ENCODE measurements at regions not wholly inside any gene's neighbourhood (a gene's known extent, or its start where the extent isn't known, plus 50 kb on each side); places are given as distances from the start of the nearest gene placed in this dataset.
A peak's percentile ranks its signal among the peaks of the same experiment; 100 is the strongest.
"Not testable (repeated sequence)": the region's sequence is repeated elsewhere in the genome, so short reads cannot be mapped to it uniquely, and the experiment has no call there.

DNA sequence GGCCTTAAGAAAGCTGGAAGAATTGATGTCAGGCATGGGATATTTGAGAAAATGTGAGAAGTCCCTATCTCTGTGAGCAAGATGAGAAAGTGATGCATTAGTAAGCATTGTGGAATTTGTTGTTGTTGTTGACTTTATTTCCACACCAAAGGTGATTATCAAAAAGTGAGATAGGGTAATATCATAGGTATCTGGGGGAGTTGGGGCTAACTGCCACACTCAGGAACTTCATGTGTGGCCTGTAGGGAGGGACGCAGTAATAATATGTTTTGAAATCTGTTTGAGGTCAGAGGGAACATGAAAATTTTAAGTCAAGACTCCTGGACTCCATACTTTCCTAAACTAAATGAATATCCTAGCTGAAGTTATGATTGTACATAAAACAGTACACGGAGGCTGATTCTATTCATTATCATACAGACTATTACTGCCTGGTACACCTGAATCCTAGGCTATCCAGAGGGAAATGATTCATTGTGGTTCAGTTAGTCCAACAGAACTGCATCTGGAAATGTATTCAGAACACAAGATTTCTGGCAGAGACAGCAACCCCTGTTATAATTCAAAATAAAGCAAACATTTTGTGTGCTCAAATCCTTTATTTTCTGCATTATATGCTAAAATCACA lies 304.8 kb downstream of the CPS1 start:
- no peak for DNase-seq

DNA sequence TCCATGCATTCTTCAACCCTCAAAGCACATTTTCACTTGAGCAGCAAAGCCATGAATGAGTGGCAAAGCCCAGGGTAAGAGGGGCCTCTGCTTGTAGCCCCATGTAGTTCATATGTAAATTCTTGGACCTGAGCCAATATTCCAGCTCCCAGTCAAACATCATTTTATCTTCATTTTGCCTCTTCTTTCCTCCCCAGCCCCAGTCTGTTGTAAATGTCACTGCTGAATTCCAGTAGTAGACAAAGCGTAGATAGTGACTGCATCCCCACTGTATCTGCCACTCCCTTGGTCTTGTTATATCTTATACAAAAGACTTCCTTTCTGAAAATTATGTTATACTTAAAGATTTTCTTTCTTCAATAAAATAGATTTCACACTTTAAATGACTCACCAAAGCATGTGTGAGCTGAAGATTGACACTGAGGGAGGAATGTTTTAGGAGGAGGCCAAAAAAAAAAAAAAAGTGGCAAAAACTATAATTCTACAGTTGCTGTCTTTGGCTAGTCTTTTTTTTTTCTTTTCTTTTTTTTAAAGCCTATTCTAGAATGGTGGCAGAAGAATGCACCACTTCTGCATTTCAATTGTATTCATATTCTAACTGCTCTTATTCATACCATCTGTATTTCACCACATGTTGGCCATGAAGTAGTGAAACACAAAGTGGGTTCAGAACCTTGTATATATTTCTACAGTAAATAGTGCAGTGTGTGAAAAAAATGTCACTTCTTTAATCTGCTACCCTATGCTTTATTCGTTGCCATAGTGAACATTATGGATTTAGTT lies 306.1 kb downstream of the CPS1 start:
- no peak for DNase-seq

DNA sequence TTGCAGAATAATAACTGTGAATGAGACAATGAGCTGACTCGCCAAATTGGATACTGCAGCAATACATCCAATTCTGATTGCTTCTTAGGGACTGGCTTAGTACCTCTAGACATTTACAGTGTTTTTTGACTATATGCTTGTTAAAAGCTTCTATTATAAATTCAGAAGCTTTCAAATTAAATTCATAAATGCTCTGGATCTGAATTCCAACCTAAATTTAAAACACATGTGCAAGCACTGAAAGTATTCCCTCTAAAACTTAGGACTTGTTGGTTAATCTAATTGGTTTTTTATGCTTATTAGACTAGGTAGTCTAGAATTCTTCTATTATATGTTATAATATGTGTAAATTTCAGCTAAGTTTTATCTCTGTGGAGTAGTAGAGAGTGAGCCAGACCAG lies 306.9 kb downstream of the CPS1 start:
- DNase-seq: no peak

DNA sequence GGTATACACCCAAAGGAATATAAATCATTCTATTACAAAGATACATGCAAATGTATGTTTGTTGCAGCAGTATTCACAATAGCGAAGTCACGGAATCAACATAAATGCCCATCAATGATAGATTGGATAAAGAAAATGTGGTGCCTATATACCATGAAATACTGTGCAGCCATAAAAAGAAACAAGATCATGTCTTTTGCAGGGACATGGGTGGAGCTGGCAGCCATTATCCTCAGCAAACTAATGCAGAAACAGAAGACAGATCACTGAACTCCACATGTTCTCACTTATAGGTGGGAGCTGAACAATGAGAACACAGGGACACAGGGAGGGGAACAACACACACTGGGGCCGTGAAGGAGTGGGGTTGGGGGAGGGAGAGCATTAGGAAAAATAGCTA lies 315.2 kb downstream of the CPS1 start:
- not testable (repeated sequence) for DNase-seq

DNA sequence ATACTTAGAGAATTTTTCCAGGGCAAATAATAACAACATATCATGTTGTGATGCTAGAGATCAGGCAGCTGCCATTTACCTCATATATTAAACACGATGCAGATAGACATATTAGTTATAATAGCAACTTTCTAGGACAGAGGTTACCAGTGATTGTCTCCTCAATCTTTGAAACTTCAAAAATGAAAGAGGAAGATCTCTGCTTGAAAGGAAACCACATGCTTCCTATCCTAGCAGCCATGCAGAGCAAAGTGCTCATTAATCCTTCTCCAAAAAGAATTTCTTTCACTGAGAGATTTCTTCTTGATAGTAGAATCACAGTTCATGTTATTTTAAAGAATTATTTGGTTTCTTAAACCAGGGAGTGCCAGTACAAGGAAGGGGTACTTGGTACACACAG lies 317.2 kb downstream of the CPS1 start:
- DNase-seq: peak; percentile 3 to 25

DNA sequence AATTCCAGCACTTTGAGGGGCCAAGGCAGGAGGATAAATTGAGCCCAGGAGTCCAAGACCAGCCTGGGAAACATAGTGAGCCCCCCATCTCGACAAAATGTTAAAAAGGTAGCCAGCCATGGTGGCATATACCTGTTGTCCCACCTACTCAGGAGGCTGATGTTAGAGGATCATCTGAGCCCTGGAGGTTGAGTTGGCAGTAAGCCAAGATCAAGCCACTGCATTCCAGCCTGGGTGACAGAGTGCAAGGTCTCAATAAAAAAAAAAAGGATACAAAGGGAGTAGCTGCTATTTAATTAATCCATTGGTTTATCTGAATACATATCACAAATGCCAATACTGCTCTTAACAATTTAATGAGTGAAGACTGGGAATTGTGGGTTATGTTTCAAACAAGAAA lies 327.8 kb downstream of the CPS1 start:
- DNase-seq: no peak

DNA sequence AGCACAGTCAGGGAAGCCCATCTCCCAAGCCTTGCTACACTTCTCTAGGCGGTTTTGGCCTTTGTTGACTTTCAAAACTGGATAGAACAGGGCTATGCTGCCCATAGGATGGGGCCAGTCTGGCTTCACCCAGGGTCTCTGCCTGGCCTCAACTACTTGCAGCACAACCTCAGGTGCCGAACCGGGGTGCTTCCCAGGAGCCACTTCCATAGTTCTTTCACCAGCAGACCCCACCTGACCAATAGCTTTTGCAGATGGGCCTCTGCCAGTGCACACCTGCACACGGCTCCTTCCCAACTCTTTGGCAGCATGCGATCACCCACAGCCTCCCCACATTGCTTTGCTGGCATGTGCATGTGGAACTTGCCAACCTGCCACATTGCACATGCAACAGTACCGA lies 331.6 kb downstream of the CPS1 start:
- DNase-seq: no peak

DNA sequence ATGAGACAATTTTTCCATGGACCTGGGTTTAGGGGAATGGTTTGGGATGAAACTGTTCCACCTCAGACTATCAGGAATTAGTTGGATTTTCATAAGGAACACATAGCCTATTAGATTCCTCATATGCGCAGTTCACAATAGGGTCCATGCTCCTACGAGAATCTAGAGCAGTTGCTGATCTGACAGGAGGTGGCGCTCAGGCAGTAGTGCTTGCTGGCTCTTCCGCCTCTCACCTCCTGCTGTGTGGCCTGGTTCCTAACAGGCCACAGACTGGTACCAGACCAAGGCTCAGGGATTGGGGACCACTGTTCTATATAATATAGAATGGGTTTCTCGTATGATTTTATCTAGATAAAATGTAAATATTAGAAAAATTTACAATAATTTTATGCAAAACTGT lies 338.7 kb downstream of the CPS1 start:
- DNase-seq: no peak

DNA sequence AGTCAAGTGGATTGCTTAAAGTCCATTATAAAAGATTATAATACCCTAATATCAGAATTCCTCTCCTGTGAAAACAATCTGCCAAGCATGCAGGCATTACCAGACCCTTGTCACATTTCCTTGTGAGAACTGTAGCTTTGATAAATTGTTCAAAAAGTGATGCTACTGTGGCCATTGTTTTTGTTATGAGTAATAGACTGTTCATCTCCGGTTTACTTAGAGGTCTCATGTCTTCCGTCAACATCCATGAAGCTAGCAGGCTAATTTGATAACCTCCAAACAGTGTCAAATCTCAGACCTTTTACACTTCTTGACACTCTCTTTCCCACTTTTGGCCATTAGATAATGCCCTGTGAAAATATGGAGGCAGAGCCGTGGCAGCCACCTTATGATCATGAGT lies 342.7 kb downstream of the CPS1 start:
- no peak for DNase-seq

DNA sequence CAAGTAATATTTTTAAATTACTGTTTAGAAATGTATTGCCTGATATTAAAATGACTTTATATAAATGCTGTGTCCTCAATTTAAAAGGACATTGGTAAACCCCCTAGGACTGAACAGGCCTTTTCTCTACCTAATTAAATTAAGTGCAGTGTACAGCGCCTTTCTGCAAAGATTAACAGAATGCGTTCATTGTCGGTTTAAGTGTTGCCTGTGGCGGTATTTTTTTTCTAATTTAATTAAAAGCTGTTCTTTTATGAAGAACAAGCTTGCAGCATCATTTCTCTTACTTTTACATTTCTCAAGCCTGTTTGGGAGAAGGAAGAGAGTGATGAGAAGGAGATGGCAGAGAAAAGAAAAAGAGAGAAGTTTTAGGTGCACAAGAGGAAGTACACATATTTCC lies 344.9 kb downstream of the CPS1 start:
- no peak for DNase-seq

DNA sequence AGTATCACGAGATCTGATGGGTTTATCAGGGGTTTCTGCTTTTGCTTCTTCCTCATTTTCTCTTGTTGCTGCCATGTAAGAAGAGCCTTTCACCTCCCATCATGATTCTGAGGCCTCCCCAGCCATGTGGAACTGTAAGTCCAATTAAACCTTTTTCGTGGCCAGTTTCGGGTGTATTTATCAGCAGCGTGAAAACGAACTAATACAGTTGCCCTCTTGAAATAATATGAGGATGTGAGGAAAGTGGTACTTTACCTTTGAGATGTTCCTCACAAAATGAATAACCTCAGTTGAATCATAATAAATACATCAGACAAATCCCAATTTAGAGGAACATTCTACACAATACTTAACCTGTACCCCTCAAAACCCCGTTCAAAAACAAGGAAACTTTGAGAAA lies 356.4 kb downstream of the CPS1 start:
- no peak for DNase-seq

DNA sequence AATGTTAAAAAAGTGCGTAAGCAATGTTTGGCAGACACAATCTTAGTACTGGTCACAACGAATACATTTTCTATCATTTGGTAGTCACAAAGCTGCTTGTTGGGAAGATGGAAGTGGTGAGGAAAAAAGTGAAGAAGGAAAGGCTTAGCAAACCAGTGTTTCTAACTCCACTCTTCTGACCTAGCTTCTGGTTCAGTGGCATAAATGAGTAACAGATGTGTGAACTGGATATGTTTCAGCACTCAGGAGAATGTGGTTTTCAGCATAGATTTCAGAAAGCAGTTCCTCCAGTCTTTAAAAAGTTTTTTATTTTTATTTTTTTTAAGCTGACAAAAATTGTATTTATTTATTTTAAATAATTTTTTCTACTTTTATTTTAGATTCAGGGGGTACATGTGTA lies 357.1 kb downstream of the CPS1 start:
- no peak for DNase-seq

DNA sequence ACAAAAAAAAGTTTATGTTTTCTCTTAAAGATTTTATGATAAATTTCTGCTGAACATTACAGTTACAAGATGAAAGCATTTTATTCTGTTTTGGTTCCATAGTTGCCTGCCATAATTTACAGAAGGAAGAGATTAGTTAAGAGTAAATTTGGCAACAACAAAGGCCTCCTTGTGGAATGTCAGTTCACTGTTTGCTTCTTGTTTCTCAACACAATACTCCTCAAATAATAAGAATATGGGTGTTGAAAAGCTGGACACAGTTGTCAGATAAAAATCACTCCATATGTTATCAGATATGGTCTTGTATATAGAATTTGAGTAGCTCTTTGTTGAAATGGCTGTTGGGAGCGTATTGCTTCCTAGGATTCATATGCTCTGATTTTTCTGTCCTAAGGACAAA lies 359.5 kb downstream of the CPS1 start:
- DNase-seq: no peak

DNA sequence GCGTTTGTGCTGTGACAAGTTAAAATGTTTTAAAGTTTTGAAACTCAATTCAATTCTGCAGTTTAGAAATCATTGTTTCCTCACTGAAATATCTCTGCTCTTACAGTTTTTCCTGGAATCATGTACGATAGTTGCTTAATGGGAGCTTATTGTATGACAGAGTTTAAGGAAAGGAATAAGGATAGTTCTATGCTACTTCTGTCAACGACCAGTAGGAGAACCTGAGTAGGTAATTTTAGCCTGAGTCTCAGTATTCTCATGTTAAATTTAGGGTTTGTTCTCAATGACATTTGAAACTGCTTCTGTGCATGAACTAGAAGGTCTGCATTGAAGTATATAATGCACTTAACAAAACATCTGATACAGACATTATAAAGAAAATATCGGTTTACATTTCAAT lies 361.1 kb downstream of the CPS1 start:
- DNase-seq: no peak

DNA sequence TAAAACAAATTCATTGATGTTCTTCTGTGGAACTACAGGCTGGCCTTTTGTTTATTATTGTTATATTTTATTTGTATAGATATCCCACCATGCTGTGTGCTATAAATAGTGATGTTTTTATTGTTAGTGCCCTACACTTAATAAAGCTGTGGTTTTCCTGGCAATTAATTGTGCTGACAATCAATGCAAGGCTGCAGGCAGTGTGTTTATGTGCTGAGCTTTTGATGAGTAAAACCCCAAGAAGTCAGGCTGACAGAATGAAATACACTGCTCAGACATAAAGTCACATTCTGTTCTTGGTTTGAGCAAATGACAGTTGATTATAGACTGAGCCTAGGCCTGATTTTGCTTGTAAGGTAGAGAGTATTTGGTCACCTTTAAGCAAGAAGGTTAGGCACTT lies 362.7 kb downstream of the CPS1 start:
- no peak for DNase-seq

DNA sequence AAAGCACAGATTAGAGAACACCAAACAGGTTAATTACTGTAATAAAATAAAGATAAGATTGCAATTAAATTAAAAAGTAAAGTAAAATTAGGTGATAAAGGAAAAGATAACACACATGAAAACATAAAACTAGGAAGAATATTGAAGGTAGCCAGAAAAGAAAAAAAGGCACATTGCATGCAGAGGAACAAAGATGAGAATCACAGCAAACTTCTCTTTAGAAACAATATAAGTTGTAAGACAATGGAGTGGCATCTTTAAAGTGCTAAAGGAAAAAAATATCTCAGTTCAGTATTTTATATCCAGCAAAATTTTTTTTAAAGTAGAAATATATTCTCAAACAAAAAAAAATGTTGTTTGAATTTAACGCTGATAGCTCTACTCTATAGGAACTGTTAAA lies 366.0 kb downstream of the CPS1 start:
- DNase-seq: no peak

DNA sequence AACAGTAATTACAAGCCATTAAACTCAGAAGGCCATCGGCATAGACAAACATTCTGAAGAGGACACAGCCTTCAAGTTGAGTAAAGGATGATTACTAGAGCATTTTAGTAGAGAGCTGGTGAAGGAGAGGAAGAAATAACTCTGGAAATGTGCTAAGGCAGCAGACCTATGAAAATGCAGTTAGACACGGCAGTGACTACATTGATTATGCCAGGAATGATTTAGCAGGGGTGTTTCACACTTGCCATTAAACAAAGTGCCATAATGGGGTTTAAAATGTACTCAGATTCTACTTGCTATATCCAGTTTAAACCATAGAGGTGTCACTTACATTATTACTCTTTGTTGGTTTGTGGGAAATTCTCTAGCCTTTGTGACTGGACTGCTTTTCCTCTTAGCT lies 372.3 kb downstream of the CPS1 start:
- no peak for DNase-seq

DNA sequence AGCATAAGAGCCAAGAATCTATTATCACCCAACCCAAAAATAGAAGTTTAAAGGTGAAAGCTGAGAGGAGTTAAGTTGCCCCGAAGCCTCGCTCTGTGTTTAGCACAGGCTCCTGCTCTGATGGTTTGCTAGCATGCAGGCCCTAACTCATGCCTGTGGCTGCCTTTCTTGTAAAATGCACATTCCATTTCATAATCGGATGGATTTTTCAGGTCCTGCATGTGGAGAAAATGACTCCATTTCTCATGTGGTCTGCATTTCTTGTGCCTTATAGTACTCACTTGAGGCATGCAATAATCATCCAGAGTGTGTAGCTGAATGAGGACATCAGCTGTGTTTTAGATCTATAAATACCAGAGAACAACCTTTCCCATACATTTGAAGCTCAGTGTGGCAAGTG lies 381.8 kb downstream of the CPS1 start:
- no peak for DNase-seq

DNA sequence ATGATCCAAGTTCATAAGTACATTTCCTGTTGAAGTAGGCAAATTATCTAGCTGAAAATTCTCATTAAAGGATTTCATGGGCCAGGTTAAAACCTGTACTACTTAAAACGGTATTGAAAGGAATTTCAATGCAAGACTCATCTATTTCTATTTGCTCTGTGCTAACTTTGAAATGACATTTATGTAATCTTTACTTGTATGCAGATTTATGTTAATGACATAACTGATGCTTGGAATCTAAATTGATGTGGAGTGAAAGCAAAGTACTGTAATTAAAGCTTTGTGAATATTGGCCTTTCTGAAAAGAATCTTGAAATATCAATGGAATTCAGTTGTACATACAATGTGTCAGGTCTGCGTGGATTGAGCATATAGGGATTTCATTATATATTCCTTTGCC lies 390.0 kb downstream of the CPS1 start:
- DNase-seq: no peak

DNA sequence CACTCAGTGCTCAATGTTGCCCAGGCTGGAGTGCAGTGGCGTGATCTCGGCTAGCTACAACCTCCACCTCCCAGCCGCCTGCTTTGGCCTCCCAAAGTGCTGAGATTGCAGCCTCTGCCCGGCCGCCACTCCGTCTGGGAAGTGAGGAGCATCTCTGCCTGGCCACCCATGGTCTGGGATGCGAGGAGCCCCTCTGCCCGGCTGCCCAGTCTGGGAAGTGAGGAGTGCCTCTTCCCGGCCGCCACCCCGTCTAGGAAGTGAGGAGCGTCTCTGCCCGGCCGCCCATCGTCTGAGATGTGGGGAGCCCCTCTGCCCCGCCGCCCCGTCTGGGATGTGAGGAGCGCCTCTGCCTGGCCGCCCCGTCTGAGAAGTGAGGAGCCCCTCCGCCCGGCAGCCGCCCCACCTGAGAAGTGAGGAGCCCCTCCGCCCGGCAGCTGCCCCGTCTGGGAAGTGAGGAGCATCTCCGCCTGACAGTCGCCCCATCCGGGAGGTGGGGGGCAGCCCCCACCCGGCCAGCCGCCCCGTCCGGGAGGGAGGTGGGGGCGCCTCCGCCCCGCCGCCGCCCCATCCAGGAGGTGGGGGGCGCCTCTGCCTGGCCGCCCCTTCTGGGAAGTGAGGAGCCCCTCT lies 394.1 kb downstream of the CPS1 start:
- DNase-seq: not testable (repeated sequence)

DNA sequence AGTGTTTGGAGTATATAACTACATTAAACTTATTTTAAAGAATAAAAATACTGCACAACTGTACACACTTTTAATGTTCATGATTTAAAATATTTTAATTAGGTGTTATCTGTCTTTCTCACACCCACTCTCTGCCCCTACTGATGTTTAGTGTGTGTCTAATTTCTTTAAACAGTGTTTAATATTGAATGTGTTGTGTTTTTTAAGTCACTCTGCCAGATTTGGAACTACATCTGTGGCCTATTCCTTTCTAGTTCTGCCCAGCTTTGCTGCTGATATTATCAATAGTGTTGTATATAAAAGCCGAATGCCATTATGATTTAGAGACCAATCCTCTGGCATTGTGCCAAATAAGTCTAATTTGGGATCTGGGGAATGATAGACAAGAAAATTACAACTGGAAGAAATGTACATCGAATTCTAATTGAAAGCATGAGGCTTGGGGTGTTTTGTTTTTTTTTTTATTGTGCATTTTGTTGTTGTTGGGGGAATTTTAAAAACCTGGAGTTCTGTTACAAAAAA lies 398.0 kb downstream of the CPS1 start:
- no peak for DNase-seq

DNA sequence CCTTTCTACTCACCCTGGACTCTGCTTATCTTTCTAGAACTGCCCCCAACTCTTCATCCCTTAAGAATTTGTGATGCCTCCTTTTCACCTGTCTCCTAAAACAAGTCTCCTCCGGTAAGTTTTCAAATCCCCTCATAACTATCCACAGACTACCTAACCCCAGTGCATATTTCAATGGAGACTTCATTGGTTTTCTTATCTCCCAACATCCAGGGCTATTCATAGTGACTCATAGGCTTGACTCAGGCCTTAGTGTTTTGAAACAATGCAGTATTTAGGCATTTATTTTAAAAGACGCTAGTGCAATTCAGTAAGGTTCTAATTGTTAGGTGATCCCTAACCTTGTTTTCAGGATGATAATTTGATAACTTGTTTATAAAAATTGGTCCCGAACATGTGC lies 399.2 kb downstream of the CPS1 start:
- no peak for DNase-seq

DNA sequence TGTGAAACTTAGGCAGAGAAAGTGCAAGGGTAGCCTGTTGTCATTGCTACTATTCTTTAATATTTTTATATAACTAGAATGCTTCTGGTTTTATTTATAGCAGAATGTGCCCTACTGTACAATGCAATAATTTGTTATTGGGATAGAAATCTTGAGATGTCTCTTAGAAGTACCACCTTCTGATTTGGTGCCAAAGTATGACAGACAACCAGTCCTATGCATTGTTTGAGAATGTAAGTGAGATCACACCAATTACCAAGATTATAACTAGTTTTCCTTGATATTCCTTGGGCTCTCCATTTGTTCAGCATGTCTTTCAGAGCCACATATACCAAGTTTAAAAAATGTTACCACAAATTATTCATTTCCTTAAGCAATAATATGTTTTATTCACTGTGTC lies 399.7 kb downstream of the CPS1 start:
- DNase-seq: no peak

DNA sequence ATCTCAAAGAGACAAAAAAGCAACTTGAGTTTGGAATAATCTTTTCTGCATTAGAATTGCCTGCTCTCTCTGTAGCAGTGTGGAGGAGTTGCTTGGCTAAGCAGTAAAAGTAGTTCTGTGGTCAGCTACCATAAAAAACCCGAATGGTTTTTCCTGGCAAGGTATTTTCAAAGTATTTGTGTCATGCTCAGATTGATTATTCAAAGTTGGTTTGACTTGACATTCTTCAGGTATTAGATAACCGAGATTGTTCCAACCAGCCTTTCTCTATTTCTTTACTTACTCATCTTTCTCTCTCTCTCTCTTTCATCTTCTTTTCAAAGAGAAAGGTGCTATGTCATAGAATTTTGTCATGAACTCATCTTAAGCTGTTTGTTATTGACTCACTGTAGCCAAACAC lies 404.9 kb downstream of the CPS1 start:
- DNase-seq: no peak

Data from Kasumi-1 (cell line).